ENCODE measurements at regions not wholly inside any gene's neighbourhood (a gene's known extent, or its start where the extent isn't known, plus 50 kb on each side); places are given as distances from the start of the nearest gene placed in this dataset.
"Not testable (repeated sequence)": the region's sequence is repeated elsewhere in the genome, so short reads cannot be mapped to it uniquely, and the experiment has no call there.

GRCh38 chr6:81353262-81353661 lies 399.2 kb downstream of the TENT5A start:
- H3K4me1 Mint-ChIP-seq, result peaks cover 27% of the 10 kb centered on the region
- H3K27me3 Mint-ChIP-seq (ENCODE audit: low read depth), result no peaks in the 10 kb centered on the region
- peaks cover 13% of the 10 kb centered on the region; the same call in 1 of the 2 replicates for H3K9me3 Mint-ChIP-seq

GRCh38 chr6:81344026-81344425 lies 408.5 kb downstream of the TENT5A start:
- not testable (repeated sequence) for H3K4me3 Mint-ChIP-seq, H3K9me3 Mint-ChIP-seq

More at GRCh38 chr6:81353262-81353661, 399.2 kb downstream of the TENT5A start:
- ChIA-PET CTCF (no interaction called here), POLR2A (no interaction called here)
- H3K4me3 Mint-ChIP-seq, result no peak overlapping the region
- no peak overlapping the region for H3K27ac Mint-ChIP-seq
- ATAC-seq (no peak), DNase-seq (ENCODE audit: low spot score) (no peak)
- TF ChIP-seq FOXK1 (CRISPR knock-in tag; IDR thresholded peaks at IDR 0.05), result no peak
- no peak for TF ChIP-seq TCF7 (CRISPR knock-in tag; IDR thresholded peaks at IDR 0.05; ENCODE audit: low read depth)
- TF ChIP-seq ATF1 (CRISPR knock-in tag; IDR thresholded peaks at IDR 0.05), result no peak
- no peak for TF ChIP-seq ELF4 (CRISPR knock-in tag; IDR thresholded peaks at IDR 0.05; ENCODE audit: low read depth)
- no peaks in the 10 kb centered on the region for H3K36me3 Mint-ChIP-seq

GRCh38 chr6:81340946-81341345 lies 411.5 kb downstream of the TENT5A start:
- no peak for ATAC-seq
- POLR2A ChIA-PET, result no interaction called here

More at GRCh38 chr6:81344026-81344425, 408.5 kb downstream of the TENT5A start:
- H3K4me1 Mint-ChIP-seq, result peaks cover 11% of the 10 kb centered on the region
- H3K36me3 Mint-ChIP-seq; ATAC-seq; H3K27me3 Mint-ChIP-seq (ENCODE audit: low read depth); POLR2A ChIA-PET; DNase-seq (ENCODE audit: low spot score); CTCF ChIA-PET; H3K27ac Mint-ChIP-seq: not testable (repeated sequence)

More at GRCh38 chr6:81340946-81341345, 411.5 kb downstream of the TENT5A start:
- Mint-ChIP-seq H3K4me3 (no peak overlapping the region), H3K4me1 (peaks cover 6% of the 10 kb centered on the region), H3K36me3 (peaks cover 2% of the 10 kb centered on the region), H3K27me3 (ENCODE audit: low read depth) (no peaks in the 10 kb centered on the region), H3K27ac (no peak overlapping the region), H3K9me3 (peaks cover 22% of the 10 kb centered on the region)
- DNase-seq (ENCODE audit: low spot score), result no peak
- CTCF ChIA-PET, result no interaction called here
- TF ChIP-seq ARID4B (CRISPR knock-in tag; IDR thresholded peaks at IDR 0.05; ENCODE audit: borderline replicate concordance), result no peak
- TF ChIP-seq FOXJ3 (CRISPR knock-in tag; IDR thresholded peaks at IDR 0.05; ENCODE audit: borderline replicate concordance), result no peak
- TF ChIP-seq NFYB (CRISPR knock-in tag; conservative IDR thresholded peaks at IDR 0.05; ENCODE audit: low read depth), result no peak
- no peak for TF ChIP-seq CREM (CRISPR knock-in tag; IDR thresholded peaks at IDR 0.05)
- no peak for TF ChIP-seq ZNF232 (CRISPR knock-in tag; IDR thresholded peaks at IDR 0.05)
- TF ChIP-seq ZNF425 (CRISPR knock-in tag; conservative IDR thresholded peaks at IDR 0.05), result no peak
- TF ChIP-seq ZNF317 (CRISPR knock-in tag; IDR thresholded peaks at IDR 0.05; ENCODE audit: borderline replicate concordance, low read depth), result no peak
- TF ChIP-seq CBFB (CRISPR knock-in tag; IDR thresholded peaks at IDR 0.05; ENCODE audit: low read depth), result no peak
- TF ChIP-seq JAZF1 (CRISPR knock-in tag; IDR thresholded peaks at IDR 0.05), result no peak
- TF ChIP-seq OVOL2 (CRISPR knock-in tag; IDR thresholded peaks at IDR 0.05; ENCODE audit: borderline replicate concordance), result no peak
- no peak for TF ChIP-seq RELA (CRISPR knock-in tag; IDR thresholded peaks at IDR 0.05; ENCODE audit: borderline replicate concordance)
- no peak for TF ChIP-seq USF2 (CRISPR knock-in tag; IDR thresholded peaks at IDR 0.05)
- TF ChIP-seq NR3C1 (CRISPR knock-in tag; conservative IDR thresholded peaks at IDR 0.05; ENCODE audit: low read depth), result no peak
- TF ChIP-seq SOX15 (CRISPR knock-in tag; IDR thresholded peaks at IDR 0.05), result no peak

All from WTC11 (cell line).